Gastroesophageal sphincter (tissue), 3 donors: ENCODE measurements at regions not wholly inside any gene's neighbourhood (a gene's known extent, or its start where the extent isn't known, plus 50 kb on each side); places are given as distances from the start of the nearest gene placed in this dataset.

Source experiments
- POLR2A ChIP-seq, 2 donors: fragments of 450-650 bp; IDR thresholded peaks; one replicate each; pipeline ENCODE4 v1.6.1; 2017; ENCODE audit warnings: antibody characterized with exemption in 2 of 2, mild to moderate bottlenecking in 2 of 2, moderate library complexity in 1 of 2
- POLR2AphosphoS5 ChIP-seq: sonication (generic); formaldehyde crosslinking; IDR thresholded peaks from one replicate; pipeline ENCODE4 v1.6.1; 2017; ENCODE audit warnings: antibody characterized with exemption
- TF ChIP-seq, protein P1 (sequence below), 4 experiments: fragments of 200-600 bp in 2 of 4; fragments of 450-650 bp in 2 of 4; sonication (generic) in 1 of 4; IDR thresholded peaks; one replicate each; pipeline ENCODE4 v1.5.1; 2017 to 2019; ENCODE audit warnings: antibody characterized with exemption in 4 of 4, mild to moderate bottlenecking in 2 of 4, moderate library complexity in 2 of 4

DNA sequence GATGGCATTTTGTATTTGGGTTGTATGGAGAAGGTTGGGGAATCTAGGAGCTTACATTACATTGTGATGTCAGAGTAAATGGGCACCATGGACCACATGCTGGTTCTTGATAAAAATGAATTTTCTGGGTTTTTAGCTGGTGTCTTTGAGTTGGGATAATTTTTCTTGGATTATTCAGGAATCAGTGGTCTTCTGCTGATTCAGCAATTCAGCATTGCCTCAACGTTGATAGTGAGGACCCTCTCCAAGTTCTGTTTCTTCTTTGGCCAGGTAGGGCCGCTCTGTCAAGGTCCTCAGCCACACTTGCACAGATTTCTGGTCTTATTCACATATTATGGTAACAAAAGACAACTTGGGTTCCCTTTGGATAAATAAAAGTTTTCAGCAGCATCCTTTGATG, 312.0 kb upstream of the TPK1 start:
- TF ChIP-seq, protein P1, sequence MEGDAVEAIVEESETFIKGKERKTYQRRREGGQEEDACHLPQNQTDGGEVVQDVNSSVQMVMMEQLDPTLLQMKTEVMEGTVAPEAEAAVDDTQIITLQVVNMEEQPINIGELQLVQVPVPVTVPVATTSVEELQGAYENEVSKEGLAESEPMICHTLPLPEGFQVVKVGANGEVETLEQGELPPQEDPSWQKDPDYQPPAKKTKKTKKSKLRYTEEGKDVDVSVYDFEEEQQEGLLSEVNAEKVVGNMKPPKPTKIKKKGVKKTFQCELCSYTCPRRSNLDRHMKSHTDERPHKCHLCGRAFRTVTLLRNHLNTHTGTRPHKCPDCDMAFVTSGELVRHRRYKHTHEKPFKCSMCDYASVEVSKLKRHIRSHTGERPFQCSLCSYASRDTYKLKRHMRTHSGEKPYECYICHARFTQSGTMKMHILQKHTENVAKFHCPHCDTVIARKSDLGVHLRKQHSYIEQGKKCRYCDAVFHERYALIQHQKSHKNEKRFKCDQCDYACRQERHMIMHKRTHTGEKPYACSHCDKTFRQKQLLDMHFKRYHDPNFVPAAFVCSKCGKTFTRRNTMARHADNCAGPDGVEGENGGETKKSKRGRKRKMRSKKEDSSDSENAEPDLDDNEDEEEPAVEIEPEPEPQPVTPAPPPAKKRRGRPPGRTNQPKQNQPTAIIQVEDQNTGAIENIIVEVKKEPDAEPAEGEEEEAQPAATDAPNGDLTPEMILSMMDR (IDR thresholded peaks at IDR 0.05) = no peak
- no peak for TF ChIP-seq POLR2AphosphoS5
- TF ChIP-seq POLR2A (IDR thresholded peaks at IDR 0.05) = no peak
